K562 (cell line): ENCODE measurements at regions not wholly inside any gene's neighbourhood (a gene's known extent, or its start where the extent isn't known, plus 50 kb on each side); places are given as distances from the start of the nearest gene placed in this dataset.

Experiments used
- ATAC-seq: fragments of 200-7000 bp; cut with Tn5 transposase; 3 replicates; pipeline ENCODE4 v1.9.1; 2020; ENCODE audit warnings: moderate library complexity
- BruUV-seq: library from RNA; stranded (reverse); fragments of 400-500 nt; replicated peaks from 2 replicates; lab custom pipeline; 2021; lab: Mats Ljungman, UMichigan
- CTCF ChIA-PET: fragments of 300-600 bp; formaldehyde crosslinking; extraction: SDS; loops from one replicate; lab custom pipeline; 2021; ENCODE audit warnings: low intra/inter-chr PET ratio; lab: Yijun Ruan, JAX
- POLR2A ChIA-PET: fragments of 300-600, 350-650 bp; sonication (Branson Sonifier 250); formaldehyde crosslinking; extraction: SDS; loops from one replicate; lab custom pipeline; 2021; ENCODE audit warnings: antibody characterized with exemption, inconsistent platforms; lab: Yijun Ruan, JAX
- DNase-seq, 4 experiments: peaks; one replicate each; pipeline versions ENCODE4 v3.0.0 to v3.0.0-alpha.2; 2011 to 2018; ENCODE audit warnings: low spot score in 3 of 4, mixed read lengths in 3 of 4; ENCODE audit errors: extremely low read depth in 1 of 4
- FAIRE-seq: peaks from 2 replicates; lab custom pipeline; 2011; peaks lifted over from hg19 to GRCh38; lab: Jason Lieb, UNC
- H2AFZ ChIP-seq: 2 replicates; pipeline ENCODE4 v1.6.0; 2011; ENCODE audit warnings: low read depth, low read length, control low read depth, inconsistent platforms
- H3K27ac ChIP-seq: fragments of 200-600 bp; 3 replicates; pipeline ENCODE4 v1.8.0; 2011; ENCODE audit warnings: low read depth, mild to moderate bottlenecking, control low read depth, inconsistent platforms, low read length, moderate library complexity, mixed read lengths; ENCODE audit errors: extremely low read depth
- H3K27me3 ChIP-seq, 2 experiments: fragments of 300-600 bp in 1 of 2; 2 replicates in 1 of 2; 3 replicates in 1 of 2; pipeline versions ENCODE4 v1.6.0 to v1.8.0; 2011; ENCODE audit warnings: inconsistent platforms in 2 of 2, low read length in 2 of 2, mild to moderate bottlenecking in 1 of 2, mixed read lengths in 1 of 2, moderate library complexity in 1 of 2; ENCODE audit not compliant: control insufficient read depth in 2 of 2, insufficient read depth in 2 of 2
- H3K36me3 ChIP-seq: fragments of 300-600 bp; 3 replicates; pipeline ENCODE4 v1.8.0; 2011; ENCODE audit warnings: mild to moderate bottlenecking, low read length, inconsistent platforms; ENCODE audit not compliant: control insufficient read depth, insufficient read depth
- H3K4me1 ChIP-seq, 2 experiments: fragments of 200-600 bp in 1 of 2; replicated peaks in 1 of 2; 2 replicates in 1 of 2; 3 replicates in 1 of 2; pipeline versions ENCODE4 v1.5.1 to v1.8.0; 2011; ENCODE audit warnings: inconsistent platforms in 2 of 2, low read length in 2 of 2, mild to moderate bottlenecking in 1 of 2, mixed read lengths in 1 of 2, moderate library complexity in 1 of 2; ENCODE audit not compliant: control insufficient read depth in 2 of 2, insufficient read depth in 2 of 2
- H3K4me2 ChIP-seq: 2 replicates; pipeline ENCODE4 v1.6.1; 2011; ENCODE audit warnings: low read length, control low read depth, inconsistent platforms, mixed read lengths; ENCODE audit not compliant: insufficient read depth
- H3K4me3 ChIP-seq: fragments of 200-600 bp; sonication (generic), shearing (Covaris generic); 2 replicates; pipeline ENCODE4 v1.5.1; 2016; ENCODE audit warnings: control low read depth, inconsistent platforms
- H3K79me2 ChIP-seq: fragments of 200-600 bp; 3 replicates; pipeline ENCODE4 v1.8.0; 2011; ENCODE audit warnings: low read length, inconsistent platforms; ENCODE audit not compliant: control insufficient read depth, insufficient read depth
- H3K9ac ChIP-seq, 2 experiments: 2 replicates each; pipeline versions ENCODE4 v1.6.0 to v1.6.1; 2011; ENCODE audit warnings: low read depth in 2 of 2, low read length in 2 of 2, control low read depth in 1 of 2, inconsistent platforms in 1 of 2, mild to moderate bottlenecking in 1 of 2, mixed read lengths in 1 of 2; ENCODE audit not compliant: insufficient read depth in 1 of 2
- H3K9me1 ChIP-seq: one replicate; pipeline ENCODE4 v1.6.0; 2011; ENCODE audit warnings: inconsistent platforms, mild to moderate bottlenecking, low read length, moderate library complexity; ENCODE audit not compliant: control insufficient read depth, insufficient read depth
- H3K9me3 ChIP-seq: replicated peaks from 2 replicates; pipeline ENCODE4 v1.5.1; 2011; ENCODE audit warnings: low read depth, low read length, inconsistent platforms; ENCODE audit not compliant: control insufficient read depth, insufficient read depth
- H4K20me1 ChIP-seq: replicated peaks from 2 replicates; pipeline ENCODE4 v1.6.1; 2011; ENCODE audit warnings: low read length, inconsistent platforms, mixed read lengths; ENCODE audit not compliant: control insufficient read depth, insufficient read depth
- C11orf30 ChIP-seq: fragments of 450-650 bp; IDR thresholded peaks from 2 replicates; pipeline ENCODE4 v1.6.1; 2016; ENCODE audit warnings: low read depth, mild to moderate bottlenecking
- HNRNPH1 ChIP-seq: fragments of 200-400 bp; formaldehyde crosslinking; optimal IDR thresholded peaks from 2 replicates; pipeline ENCODE3; 2017; ENCODE audit warnings: low read depth, mild to moderate bottlenecking, low read length, moderate library complexity
- MCM2 ChIP-seq: fragments of 450-650 bp; IDR thresholded peaks from 2 replicates; pipeline ENCODE4 v1.6.1; 2017; ENCODE audit warnings: low read depth, mild to moderate bottlenecking
- RAD51 ChIP-seq: fragments of 450-650 bp; IDR thresholded peaks from 2 replicates; pipeline ENCODE4 v1.7.1; 2016; ENCODE audit warnings: low read depth, mild to moderate bottlenecking, borderline replicate concordance
- SMARCB1 ChIP-seq: IDR thresholded peaks from 2 replicates; pipeline ENCODE4 v1.6.1; 2011; ENCODE audit warnings: improper control_type of control experiment, low read depth; ENCODE audit not compliant: insufficient read length
- ZNF644 ChIP-seq: fragments of 200-800 bp; sonication (Bioruptor generic); IDR thresholded peaks from 2 replicates; pipeline ENCODE4 v1.6.1; 2016; ENCODE audit warnings: low read depth, missing genetic modification characterization, missing compliant biosample characterization
- WGBS: fragments of 100-300 bp; shearing (Covaris generic); methylation state at CpG from one replicate; pipeline ENCODE4 v1.1.6; 2016; ENCODE audit warnings: low coverage, mixed read lengths; ENCODE audit not compliant: insufficient coverage; ENCODE audit errors: missing lambda C conversion rate; 5-methylcytosine and 5-hydroxymethylcytosine counted together
- in situ Hi-C: fragments of 300-500 bp; cut with MboI; formaldehyde crosslinking; loops from 4 replicates; pipeline ENCODE4 v1.15.0; 2018; ENCODE audit warnings: inconsistent platforms, mixed read lengths
- intact Hi-C: fragments of 100-400 bp; cut with micrococcal nuclease; formaldehyde crosslinking; loops from 2 replicates; pipeline ENCODE4 v1.14.2; 2022
- TF ChIP-seq, protein P1 (sequence below): sonication (generic); formaldehyde crosslinking; IDR thresholded peaks from 2 replicates; pipeline ENCODE4 v1.8.0; 2022; ENCODE audit warnings: missing genetic modification reagents, mild to moderate bottlenecking, borderline replicate concordance
- TF ChIP-seq, protein P2 (sequence below): fragments of 250-450 bp; sonication (Bioruptor Pico); IDR thresholded peaks from 2 replicates; pipeline ENCODE4 v1.4.0; 2020

DNA sequence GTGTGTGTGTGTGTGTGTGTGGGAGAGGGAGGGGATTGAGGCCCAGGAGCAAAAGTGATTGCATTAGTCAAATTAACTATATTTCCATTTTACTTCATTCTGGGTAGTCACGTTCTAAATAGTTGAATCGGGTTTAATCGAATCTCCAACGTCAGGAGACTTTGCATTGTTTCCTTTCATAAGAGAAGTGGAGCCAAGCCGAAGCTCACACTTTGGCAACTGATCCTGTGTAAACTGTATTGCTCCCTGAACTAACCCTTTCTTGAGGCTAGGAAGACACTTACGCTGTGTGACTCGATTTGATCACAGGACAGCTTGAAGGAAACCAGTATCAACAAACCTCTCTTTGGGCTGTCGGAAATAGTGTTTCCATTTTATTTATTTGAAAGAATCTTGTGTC, 363.4 kb upstream of the ATP2B1 start:
- no peak overlapping the region for H3K4me3 ChIP-seq
- H3K27ac ChIP-seq = no peak overlapping the region
- BruUV-seq = no TSS peak
- H3K4me2 ChIP-seq = no peak overlapping the region
- no peak for TF ChIP-seq SMARCB1
- TF ChIP-seq, protein P1, sequence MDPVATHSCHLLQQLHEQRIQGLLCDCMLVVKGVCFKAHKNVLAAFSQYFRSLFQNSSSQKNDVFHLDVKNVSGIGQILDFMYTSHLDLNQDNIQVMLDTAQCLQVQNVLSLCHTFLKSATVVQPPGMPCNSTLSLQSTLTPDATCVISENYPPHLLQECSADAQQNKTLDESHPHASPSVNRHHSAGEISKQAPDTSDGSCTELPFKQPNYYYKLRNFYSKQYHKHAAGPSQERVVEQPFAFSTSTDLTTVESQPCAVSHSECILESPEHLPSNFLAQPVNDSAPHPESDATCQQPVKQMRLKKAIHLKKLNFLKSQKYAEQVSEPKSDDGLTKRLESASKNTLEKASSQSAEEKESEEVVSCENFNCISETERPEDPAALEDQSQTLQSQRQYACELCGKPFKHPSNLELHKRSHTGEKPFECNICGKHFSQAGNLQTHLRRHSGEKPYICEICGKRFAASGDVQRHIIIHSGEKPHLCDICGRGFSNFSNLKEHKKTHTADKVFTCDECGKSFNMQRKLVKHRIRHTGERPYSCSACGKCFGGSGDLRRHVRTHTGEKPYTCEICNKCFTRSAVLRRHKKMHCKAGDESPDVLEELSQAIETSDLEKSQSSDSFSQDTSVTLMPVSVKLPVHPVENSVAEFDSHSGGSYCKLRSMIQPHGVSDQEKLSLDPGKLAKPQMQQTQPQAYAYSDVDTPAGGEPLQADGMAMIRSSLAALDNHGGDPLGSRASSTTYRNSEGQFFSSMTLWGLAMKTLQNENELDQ (CRISPR knock-in tag) = no peak
- TF ChIP-seq RAD51 = no peak
- TF ChIP-seq, protein P2, sequence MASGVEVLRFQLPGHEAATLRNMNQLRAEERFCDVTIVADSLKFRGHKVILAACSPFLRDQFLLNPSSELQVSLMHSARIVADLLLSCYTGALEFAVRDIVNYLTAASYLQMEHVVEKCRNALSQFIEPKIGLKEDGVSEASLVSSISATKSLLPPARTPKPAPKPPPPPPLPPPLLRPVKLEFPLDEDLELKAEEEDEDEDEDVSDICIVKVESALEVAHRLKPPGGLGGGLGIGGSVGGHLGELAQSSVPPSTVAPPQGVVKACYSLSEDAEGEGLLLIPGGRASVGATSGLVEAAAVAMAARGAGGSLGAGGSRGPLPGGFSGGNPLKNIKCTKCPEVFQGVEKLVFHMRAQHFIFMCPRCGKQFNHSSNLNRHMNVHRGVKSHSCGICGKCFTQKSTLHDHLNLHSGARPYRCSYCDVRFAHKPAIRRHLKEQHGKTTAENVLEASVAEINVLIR (CRISPR knock-in tag) = no peak
- no peak for TF ChIP-seq MCM2
- no peak for TF ChIP-seq C11orf30
- TF ChIP-seq HNRNPH1 = no peak
- no peak for TF ChIP-seq ZNF644 (tag)
- FAIRE-seq (no peak), DNase-seq (no peak), ATAC-seq (no peak)
- H3K36me3 ChIP-seq = no peaks in the 10 kb centered on the region
- ChIA-PET CTCF (no interaction called here), POLR2A (no interaction called here)
- no peaks in the 10 kb centered on the region for H3K4me1 ChIP-seq
- WGBS = under 1% methylated on average over 8 of the region's 8 CpGs
- H3K9me1 ChIP-seq = no peaks in the 10 kb centered on the region
- no peaks in the 10 kb centered on the region for H4K20me1 ChIP-seq
- H3K79me2 ChIP-seq = no peaks in the 10 kb centered on the region
- H3K9me3 ChIP-seq = no peaks in the 10 kb centered on the region
- H2AFZ ChIP-seq = no peak overlapping the region
- in situ Hi-C loops = no loop called here
- no peak overlapping the region for H3K9ac ChIP-seq
- no peaks in the 10 kb centered on the region for H3K27me3 ChIP-seq
- intact Hi-C loops = no loop called here
